ENCODE measurements at regions not wholly inside any gene's neighbourhood (a gene's known extent, or its start where the extent isn't known, plus 50 kb on each side); places are given as distances from the start of the nearest gene placed in this dataset.

GRCh38 chr7:93029056-93029455 is 88.7 kb downstream of the SAMD9 start:
- TF ChIP-seq CTCF (IDR thresholded peaks at IDR 0.05), result no peak
- TF ChIP-seq EP300 (IDR thresholded peaks at IDR 0.05), result no peak
